Activated naive CD4-positive, alpha-beta T cell treated with anti-CD3 and anti-CD28 coated beads, Interleukin-2, amount 50 U/mL, for 16 hours (primary cell): ENCODE measurements at regions not wholly inside any gene's neighbourhood (a gene's known extent, or its start where the extent isn't known, plus 50 kb on each side); places are given as distances from the start of the nearest gene placed in this dataset.

Experiments
- DNase-seq: peaks from one replicate; pipeline ENCODE4 v3.0.0-alpha.2; 2020

- no peak for DNase-seq
These were observed 427.4 kb downstream of the CETN3 start for GRCh38 chr5:89981878-89982773.

GRCh38 chr5:89981021-89981420 is 428.5 kb downstream of the CETN3 start:
- DNase-seq = no peak

- no peak for DNase-seq
These were observed 436.0 kb downstream of the CETN3 start for GRCh38 chr5:89973516-89973915.

- DNase-seq = no peak
These were observed 436.7 kb downstream of the CETN3 start for GRCh38 chr5:89972901-89973300.

DNA sequence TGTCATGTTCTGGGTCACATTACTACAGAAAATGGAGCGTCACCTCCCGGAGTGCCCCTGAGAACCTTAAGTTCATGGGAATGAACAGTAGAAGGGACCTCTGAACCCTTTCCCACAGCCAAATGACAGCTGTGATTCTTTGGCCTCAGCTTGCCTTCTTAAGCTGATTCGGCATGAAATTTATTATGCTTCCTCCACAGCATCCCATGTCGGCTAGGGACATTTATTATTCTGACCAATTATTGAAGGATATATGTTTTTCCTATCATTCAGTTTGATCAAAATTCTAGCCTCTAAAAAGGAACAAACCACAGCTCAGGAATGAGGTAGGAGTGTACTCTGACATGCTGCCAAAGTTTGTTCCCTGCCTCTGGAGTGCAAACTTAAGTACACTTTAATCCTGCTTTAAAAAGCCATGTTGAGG is 440.6 kb downstream of the CETN3 start:
- no peak for DNase-seq

DNA sequence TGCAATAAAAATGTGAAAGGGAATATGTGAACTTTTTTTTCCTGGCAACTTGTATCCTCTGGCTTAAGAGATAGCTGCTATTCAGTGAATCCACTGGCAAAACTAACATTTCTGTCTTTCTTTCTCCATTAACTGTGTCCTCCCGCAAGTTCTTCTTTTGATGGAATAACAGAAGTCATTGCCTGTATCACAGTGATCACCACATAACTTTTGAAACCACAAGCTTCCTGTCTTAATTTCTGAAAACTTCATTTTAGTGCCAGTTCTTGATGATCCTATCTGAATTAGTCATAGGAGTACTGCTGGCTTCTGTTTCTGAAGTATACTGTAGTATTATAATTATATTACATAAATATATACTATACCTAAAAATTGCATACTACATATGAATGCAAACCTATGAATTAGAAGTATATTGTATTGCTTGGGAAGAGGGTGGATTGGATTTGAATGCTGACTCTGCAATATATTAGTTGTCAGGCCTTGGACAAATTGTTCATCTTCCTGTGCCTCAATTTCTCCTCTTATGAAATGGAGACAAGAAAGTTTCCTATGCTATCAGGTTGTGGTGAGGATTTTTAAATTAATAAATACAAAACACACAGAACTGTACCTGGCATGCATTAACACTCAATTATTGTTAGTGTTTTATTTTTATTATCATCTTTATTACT is 441.6 kb downstream of the CETN3 start:
- DNase-seq = no peak

- DNase-seq = no peak
These were observed 452.7 kb downstream of the CETN3 start for GRCh38 chr5:89956838-89957237.

- no peak for DNase-seq
These were observed 454.6 kb downstream of the CETN3 start for GRCh38 chr5:89954916-89955315.

DNA sequence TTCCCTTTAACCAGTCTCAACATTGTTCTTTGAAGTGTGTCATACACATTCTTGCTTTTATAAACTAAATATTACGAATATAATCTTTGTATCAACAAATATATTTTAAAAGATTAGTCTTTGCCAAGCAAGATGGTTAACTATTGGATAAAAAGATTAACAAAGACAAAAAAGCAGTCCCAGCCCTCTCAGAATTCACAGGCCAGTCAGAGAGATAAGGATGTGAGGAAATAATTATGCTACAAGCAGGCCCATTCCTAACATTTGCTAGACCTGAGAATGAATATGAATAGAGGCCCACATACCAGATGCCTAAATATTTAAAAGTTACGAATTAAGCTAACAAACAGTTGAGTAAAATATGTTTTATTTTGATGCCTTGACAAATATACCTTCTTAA is 457.7 kb downstream of the CETN3 start:
- DNase-seq = no peak

DNA sequence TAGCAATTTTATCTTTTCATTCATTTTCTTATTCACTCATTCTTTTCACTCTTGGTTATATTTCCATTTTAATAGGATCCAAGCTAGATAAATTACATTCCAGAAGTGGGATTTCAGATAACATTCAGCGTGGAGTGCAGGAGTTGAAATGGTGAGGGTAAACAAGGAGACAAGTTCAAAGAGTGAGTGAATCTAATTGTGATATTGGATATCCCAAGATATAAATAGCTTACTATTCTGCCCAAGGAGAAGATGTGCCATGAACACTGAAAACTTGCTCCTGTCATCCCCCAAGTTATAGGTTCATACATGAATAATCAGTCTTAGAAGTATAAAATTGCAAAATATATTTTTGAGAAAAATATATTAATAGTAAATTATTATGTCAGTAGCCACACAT is 459.3 kb downstream of the CETN3 start:
- DNase-seq = no peak

- no peak for DNase-seq
These were observed 460.6 kb downstream of the CETN3 start for GRCh38 chr5:89948977-89949376.

DNA sequence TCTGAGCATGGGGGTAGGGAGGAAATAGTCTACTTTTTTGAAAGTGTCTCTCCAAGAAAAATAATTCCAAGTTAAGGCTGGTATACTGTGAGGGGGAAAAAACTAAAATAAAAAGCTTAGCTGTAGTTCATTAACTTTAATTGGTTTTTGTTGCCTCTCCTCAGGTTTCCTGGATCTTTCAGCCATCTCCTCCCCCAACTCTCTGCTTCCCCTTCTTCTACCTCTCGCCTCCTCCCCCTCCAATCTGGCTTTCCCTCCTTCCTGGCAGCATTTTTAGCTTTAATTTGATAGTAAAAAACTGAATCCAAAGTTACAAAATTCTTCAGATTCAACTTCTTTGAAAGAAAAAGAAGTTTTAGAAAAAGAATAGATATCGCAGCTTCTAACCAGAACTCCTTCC is 462.6 kb downstream of the CETN3 start:
- DNase-seq = no peak

DNA sequence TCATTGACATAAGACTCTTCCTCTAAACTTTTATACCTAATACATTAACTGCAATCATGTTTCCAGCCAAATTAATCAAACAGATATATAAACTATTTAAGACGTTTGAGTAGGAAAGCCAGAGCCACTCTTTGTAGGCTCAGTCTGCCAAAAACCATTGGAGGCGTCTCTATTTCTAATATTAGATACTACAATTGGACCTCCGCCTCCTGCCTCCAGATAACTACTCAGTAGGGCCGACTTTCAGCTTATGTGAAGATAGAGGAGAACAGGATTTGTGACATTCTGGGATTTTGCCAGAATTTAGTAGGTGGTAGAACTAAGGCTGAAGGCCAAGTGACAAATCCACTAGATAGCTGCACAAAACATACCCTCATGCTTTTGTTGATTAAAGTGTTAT is 463.0 kb downstream of the CETN3 start:
- no peak for DNase-seq

- DNase-seq = no peak
These were observed 467.4 kb downstream of the CETN3 start for GRCh38 chr5:89942171-89942570.

DNA sequence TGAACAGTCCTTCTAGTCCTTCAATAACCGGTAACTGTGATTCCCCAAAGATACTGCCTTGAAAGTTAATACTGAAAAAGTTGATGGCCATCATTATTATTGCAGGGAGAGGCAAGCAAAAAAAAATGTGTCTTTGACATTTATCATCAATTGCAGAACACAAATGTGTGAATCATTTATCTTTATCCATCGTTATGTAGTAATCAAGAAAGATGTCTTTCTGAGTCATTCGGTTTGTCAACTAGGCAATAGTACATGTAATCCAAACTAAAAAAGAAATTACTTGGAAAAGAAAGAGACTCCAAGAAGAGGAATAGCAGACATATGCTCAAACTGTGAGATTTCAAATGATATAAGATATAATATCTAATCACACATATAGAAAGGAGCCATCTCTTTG is 473.0 kb downstream of the CETN3 start:
- DNase-seq = no peak

GRCh38 chr5:89934069-89934468 is 475.5 kb downstream of the CETN3 start:
- no peak for DNase-seq

DNA sequence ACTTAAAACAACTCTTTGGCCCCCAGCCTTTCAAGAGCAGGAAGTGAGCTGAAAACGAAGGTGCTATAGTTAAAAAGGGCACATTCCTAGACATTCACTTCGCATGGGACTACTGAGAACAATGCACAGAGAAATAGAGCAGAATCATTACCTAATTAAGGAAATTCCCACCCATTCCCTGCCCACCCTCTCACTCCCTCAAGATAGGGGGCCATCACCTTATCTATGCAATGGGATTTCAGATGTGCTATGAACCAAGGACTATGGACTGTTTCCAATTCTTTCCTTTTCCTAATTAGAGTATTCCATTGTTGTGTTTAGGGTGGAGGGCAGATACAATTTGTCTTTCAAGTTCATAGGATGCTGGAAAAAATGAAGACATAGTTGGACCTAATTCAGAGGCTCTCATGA is 476.8 kb downstream of the CETN3 start:
- no peak for DNase-seq

DNA sequence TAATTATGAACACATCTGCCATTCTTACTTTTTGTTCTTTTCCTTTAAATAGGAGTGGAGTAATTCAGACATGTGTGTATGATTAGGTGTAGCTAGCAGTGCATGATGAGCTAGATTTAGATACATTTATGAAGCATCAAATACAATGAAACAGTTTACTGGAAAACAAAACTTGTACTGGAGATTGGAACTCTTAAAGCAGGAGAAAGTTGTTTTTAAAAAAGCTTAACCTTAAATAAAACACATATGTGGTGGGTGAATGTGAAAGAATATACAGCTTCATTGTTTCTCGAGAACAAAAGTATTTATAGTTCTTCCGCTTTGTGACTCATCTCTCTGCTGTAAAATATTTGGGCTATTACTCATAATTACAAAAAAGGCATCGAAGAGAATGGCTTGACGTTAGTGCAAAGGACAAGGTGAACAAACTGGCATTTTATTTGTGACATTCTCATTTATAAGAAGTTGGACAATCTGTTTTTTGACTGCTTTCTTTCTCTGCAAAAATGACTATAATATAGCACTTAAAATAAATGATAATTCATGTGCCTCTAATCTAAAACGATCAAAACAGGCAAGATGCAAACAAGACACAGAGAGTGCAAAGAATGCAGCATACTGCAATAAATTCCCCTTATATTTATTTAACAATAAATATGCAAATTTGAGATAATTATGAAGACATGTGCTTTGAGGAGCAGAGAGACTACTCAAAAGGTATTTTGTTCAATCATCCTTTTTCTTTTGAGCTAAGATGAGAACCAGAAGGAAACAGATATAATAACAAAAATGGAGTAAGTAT is 478.8 kb downstream of the CETN3 start:
- DNase-seq = no peak

GRCh38 chr5:89929834-89930233 is 479.7 kb downstream of the CETN3 start:
- no peak for DNase-seq

DNA sequence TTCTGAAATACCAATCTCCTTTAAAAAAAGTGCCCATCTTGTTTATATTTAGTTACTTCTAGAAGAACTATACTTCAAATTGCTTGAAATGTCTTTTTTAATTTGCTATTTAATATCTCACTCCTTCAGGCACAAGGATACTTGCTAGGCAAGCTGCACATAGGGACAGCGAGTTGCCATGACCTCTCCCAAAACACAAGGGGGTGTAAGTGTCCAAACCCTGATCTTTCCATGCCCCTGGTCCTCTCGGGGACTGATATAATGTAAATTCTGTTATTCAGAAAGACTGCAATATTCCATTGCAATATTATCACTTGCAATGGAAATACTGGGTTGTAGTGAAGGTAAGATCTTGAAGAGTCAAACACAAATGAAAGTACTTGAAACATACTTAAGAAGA is 480.4 kb downstream of the CETN3 start:
- DNase-seq = no peak

GRCh38 chr5:89922161-89922560 is 487.4 kb downstream of the CETN3 start:
- no peak for DNase-seq

DNA sequence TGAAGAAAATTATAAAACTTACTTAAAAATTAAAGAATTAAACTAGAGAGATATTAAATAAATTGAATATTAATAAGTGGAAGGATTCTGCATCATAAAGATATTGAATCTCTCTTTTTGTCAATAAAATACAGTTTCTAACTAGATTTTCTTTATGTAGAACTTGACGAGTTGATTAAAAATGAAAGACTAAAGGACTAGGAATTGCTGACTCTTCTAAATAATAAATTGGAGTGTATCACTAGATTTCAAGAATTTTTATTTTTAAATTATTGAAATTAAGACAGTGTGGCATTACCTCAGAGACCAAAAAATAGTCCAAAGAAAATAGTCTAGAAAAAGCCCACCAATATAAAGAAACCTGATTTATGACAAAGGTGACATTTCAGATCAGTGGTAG is 492.4 kb downstream of the CETN3 start:
- DNase-seq = no peak

GRCh38 chr5:89916131-89916530 is 493.4 kb downstream of the CETN3 start:
- no peak for DNase-seq

- no peak for DNase-seq
These were observed 500.7 kb downstream of the CETN3 start for GRCh38 chr5:89908876-89909275.
